ENCODE measurements at regions not wholly inside any gene's neighbourhood (a gene's known extent, or its start where the extent isn't known, plus 50 kb on each side); places are given as distances from the start of the nearest gene placed in this dataset.
"Not testable (repeated sequence)": the region's sequence is repeated elsewhere in the genome, so short reads cannot be mapped to it uniquely, and the experiment has no call there.

DNA sequence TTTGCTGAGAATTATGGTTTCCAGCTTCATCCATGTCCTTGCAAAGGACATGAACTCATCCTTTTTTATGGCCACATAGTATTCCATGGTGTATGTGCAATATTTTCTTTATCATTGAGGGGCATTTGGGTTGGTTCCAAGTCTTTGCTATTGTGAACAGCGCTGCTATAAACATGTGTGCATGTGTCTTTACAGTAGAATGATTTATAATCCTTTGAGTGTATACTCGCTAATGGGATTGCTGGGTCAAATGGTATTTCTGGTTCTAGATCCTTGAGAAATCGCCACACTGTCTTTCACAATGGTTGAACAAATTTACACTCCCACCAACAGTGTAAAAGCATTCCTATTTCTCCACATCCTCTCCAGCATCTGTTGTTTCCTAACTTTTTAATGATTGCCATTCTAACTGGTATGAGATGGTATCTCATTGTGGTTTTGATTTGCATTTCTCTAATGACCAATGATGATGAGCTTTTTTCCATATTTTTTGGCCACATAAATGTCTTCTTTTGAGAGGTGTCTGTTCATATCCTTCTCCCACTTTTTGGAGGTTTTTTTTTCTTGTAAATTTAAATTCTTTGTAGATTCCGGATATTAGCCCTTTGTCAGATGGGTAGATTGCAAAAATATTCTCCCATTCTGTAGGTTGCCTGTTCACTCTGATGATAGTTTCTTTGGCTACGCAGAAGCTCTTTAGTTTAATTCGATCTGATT, 180.1 kb downstream of the PLPPR4 start:
- DNase-seq (ENCODE audit: low read depth) = not testable (repeated sequence)

DNA sequence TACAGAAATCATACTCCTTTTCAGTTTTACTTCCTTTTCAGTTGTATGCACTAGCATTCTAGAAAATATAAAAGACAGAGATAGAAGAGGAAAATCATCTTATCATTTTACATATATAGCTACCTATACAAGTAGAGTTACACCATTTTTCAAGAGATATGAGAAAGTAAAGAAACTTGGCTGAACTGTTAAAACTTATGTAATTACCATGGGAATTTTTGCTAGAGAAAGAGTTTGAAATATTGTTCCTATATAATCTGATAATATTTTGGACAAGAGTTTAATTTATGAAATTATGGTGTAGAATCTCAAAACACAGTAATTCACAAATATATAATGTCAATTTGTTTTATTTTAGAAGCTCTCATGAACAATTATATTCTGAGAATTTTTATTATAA, 180.8 kb downstream of the PLPPR4 start:
- DNase-seq (ENCODE audit: low read depth) = no peak

DNA sequence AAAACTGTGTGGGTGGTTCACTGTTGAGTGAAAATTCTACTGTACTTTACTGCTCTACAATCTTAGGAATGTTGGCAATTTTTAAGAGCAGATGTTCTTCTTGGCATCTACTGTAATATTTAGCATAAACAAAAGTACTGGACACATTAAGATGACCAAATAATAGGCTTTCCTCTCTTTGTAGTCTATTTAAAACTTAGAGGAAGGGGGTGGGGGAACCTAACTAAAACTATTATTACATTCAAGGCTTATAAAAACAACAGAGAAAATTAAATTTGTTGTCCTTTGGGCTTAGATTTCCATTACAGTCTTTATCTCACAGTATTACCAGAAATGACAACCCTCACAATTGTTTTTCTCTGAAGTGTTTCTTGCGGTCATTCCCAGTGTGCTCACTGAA, 181.2 kb downstream of the PLPPR4 start:
- peak; percentile 39 for DNase-seq (ENCODE audit: low read depth)

DNA sequence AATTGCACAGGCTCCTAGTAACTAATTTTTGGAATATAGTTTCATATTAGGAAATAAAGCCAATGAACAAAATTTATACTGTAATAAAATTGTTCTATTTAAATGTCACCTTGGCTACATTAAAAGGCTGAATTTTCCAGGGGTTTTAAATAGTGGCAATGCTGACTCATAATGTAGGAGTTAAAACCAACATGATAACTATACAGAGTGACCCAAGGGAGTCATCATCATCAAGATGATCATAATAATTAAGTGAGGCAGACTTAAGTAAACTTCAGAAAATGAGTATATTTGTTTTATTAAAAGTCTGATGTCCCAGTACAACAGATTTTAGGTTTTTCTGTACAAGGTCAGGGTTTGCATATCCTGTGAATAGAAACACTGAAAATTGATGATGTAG, 183.4 kb downstream of the PLPPR4 start:
- no peak for DNase-seq (ENCODE audit: low read depth)

DNA sequence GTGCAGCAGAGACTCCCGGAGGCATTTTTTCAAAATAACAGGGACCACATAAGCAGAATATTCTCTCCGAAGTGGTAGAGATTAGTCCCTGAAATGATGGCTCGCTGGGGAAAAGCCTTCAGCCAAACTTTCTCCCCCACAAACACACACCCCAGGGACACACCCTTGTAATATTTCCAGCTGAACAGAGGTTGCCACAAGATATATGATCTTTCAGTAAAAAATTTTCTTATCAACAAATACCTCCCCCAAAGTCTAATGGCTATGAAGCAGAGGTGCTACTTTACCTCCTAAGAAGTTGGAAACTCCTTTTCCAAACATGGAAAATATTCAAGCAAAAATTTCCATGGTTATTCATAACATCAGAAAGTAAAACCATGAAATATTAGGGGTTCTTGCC, 190.2 kb upstream of the PALMD start:
- DNase-seq (ENCODE audit: low read depth) = no peak

DNA sequence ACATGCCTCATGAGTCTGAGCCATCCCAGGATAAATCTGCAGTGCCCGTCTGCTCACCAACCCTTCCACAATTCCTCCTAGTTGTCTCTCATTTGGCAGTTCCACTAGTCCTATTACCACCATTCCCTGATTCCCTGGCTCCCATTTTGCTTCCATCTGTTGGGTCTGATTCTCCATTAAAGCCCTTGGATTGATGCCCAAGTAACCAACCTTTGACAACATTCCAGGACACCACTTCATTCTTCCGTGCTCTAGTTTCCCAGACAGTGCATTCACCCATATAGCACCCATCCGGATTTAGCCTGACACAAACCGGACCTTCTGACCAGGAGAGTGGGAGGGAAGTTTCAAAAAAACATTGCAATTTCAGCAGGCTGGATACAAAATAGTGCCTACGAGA, 189.4 kb upstream of the PALMD start:
- peak; percentile 46 for DNase-seq (ENCODE audit: low read depth)

DNA sequence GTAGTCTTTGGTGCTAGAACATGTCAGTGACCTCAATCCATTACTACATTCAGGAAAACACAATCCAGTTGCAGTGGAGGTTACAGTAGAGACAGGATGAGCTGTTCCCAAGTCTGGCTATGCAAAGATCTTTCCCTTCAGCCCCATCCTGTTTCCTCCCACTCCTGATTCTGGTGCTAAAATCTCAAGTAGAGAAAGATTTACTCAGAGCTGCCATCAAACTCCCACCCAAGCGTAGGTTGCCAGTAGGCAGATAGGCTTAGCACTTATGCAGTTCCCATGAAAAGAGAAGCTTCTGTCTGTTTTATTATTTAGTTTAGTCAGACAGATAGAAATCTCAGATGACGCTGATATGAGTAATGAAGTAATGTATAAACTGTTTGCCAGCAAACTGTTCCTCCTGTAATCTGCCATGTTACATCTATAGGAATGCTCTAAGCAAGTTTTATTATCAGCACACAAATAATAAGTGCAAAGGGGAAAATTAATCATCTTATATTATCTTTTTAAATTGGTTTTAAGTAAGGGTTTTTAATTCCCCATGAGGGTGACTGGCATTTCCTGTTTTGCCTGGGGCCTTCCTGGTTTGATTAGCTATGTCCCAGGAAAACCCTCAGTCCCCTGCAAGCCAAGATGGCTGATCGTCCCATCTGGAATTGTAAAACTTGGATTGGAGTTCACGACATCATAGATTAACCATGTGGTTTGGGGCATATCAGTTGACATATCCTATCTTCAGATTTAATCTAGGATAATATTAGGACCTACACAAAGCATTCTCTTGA, 188.3 kb upstream of the PALMD start:
- DNase-seq (ENCODE audit: low read depth) = peak; percentile 94

DNA sequence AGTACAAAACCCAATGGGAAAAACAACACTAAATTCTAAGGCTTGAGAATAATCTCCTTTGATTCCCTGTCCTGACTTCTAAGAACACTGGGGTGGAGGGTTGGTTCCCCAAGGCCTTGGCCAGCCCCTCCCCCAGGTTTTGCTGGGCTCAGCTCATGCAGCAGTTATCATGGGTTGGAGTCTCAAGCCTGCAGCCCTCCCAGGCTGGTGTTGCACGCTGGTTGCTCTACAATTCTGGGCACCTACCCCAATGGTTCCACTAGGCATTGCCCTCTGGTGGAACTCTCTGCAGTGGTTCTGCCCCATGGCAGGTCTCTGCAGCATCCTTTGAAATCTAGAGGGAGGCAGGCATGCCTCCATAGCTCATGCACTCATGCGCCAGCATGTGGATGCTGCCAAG, 184.4 kb upstream of the PALMD start:
- no peak for DNase-seq (ENCODE audit: low read depth)

DNA sequence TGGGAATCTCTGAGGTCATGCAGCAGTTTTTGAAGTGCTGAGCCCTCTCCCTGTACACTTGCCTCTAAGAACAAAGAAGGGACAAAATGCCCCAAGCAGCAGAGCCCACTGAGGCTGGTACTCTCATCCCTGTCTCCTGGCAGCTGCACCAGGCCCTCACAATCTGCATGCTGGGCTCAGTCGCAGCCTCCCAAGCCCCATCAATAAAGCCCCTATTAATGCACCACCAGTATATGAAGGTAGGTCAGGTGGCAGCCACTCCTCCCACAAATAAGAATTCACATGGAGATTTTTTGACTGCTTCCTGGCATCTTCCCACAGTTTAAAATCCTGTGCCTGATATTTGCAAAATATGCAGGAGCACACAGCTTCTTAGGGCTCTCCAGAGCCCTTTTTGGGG, 181.2 kb upstream of the PALMD start:
- DNase-seq (ENCODE audit: low read depth) = no peak

DNA sequence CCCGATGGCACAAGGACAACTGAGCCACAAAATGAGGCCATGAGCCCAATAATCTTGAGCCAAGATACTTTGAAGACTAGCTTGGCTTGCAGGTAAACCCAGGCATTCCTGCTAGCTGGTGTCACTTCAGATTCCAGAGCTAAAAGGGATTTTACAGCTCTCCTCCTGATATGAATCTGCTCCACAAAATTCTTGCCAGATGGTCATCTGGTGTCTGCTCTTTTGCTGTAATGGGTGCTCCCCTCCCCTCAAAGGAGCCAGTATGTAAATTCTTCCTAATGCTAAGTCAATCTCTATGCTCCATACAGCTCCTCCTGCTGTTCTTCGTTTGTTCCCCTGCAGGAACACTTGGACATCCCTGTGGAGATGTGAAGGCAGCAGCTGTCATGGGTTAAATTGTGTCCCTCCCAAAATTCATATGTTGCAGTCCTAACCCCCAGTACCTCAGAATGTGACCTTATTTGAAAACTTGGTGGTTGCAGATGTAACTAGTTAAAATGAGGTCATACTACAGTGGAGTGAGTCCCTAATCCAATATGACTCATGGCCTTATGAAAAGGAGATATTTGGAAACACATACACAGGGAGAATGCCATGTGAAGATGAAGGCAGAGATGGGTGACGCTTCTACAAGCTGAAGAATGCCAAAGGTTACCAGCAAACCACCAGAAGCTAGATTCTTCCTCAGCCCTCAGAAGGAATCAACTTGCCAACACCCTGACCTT, 180.6 kb upstream of the PALMD start:
- DNase-seq (ENCODE audit: low read depth) = peak; percentile 87

DNA sequence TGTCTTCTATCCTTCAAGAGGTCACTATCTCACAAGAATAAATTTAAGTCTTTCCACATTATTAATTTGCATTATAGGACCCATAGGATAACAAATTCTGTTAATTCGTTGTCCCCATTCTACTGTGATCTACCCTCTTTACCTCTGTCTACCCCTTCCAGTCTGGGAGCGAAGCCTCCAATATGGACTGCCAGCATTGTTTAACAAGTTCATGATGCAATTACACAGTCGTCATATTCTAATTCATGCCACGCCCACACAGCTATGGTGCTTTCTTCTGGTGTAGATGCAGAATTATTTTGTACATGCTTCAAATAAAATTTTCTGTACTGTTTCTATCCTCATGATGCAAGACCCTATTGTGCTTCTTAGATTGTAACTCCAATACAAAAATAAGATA, 178.3 kb upstream of the PALMD start:
- no peak for DNase-seq (ENCODE audit: low read depth)

DNA sequence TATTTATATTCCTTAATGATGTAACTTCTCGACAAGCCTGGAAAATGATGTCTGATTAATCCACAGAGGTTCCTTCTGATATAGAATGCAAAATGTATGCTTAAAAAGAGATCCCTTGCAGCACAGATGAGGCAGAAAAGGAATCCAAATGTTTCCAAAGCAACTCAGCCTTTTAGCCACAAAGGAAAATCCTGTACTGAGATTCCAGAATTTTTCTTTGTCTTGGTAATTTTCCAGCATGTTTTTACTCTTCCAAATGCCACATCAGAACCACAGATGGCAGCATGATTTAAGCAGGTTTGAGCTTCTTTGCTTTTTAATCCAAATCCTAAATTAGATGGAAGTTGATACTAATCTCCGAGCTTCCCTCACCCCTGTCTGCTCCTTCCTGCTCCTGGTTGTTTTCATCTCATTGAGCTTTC, 176.4 kb upstream of the PALMD start:
- no peak for DNase-seq (ENCODE audit: low read depth)

DNA sequence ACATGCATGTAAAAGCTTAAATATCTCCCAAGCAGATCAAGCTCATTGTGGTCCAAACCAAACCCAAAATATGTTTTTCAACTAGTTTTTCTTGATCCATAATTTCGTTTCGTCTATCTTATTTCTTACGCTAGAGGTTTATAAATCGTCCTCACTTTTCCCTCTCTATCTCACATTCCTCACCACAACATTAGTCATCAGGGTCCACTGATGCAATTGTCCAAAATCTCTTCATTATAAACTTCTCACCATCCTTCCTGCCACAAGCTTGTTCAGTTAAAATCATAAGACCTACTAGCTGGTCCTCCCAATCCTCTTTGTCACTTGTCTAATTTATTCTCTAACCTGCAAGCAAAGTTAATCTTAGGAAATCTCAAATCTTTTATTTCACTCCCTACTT, 173.0 kb upstream of the PALMD start:
- peak; percentile 10 for DNase-seq (ENCODE audit: low read depth)

DNA sequence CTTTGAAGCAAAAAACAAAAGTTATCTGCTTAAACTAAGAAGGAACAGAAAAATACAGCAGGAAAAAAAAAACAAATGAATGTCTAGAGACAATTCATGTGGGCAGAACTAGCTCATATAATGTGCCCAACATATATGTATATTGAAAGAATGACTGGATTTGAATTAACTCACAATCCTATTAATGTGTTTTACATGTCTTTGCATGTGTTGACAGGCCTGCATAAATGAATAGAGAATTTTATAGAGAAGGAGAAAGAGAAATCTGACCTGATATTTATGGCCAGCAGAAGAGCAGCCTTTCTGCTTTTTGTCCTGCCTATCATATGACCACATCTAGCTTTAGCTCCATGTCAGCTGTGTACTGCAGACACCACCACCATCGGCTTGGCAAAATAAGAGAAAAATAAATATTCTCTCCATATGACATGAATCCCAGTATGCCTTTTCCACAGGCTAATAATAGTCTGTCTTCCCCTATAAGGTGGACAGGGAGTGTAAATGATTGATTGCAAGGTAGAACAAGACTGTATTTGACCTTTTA, 171.5 kb upstream of the PALMD start:
- no peak for DNase-seq (ENCODE audit: low read depth)

DNA sequence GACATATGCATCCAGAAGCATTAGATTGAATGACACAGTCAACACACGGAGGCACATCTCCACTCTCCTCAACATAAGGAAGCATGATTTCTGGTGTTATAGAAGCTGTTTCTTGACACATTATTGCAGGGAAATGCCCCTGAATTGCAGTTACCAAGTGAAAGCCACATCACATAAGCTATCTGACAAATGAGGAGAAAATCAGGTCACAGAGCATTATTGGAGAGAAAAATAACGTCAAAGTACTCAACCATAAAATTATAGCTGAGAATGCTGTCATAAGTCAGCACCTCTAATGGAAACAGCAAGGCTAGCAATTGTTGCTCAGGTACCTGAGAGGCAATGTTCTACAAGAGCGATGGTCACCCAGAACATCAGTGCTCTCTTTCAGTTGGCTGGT, 169.9 kb upstream of the PALMD start:
- no peak for DNase-seq (ENCODE audit: low read depth)

DNA sequence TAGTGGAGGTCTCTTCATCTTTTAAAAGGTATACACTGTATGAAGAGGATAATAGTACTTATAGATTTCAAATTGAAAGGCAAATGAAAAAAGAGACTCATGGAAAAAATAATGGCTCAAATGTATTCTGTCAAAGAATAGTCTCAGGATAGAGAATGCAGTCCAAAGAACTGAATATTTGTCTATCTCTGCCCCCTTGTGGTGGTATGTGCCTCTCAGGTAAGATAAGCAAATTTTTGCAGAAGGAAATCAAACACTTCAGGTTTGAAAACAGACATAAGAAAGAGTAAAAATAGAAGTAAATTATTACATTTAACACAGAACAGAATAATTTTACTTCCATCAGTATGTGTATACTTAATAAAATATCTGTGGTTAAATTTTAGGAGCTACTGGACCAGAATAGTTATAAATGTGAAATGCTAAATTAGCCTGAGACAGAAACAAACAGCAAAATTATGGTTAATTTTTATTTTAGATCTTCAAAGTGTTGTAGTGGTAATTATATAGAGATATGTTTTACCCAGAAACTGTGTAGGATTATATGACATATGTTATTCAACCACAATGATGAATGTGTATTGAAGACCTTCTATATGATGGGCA, 164.4 kb upstream of the PALMD start:
- DNase-seq (ENCODE audit: low read depth) = peak; percentile 61

DNA sequence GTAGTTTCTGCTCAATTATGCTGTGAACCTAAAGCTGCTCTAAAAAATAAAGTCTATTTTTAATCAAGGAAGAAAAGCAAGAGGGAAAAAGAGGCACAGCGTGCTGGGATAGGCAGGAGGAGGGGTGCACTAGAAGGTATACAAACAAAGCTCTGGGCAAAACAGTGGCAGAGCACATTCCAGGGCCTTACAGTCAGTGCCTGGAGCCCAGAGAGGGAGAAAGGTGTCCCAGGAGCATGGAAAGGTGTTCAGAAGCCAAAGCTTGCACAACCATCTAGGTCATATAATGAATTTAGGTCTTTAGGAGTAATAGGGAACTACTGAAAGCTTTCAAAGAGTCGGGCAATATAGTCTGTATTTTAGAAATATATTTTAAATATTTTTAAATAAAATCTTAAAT, 163.6 kb upstream of the PALMD start:
- no peak for DNase-seq (ENCODE audit: low read depth)

DNA sequence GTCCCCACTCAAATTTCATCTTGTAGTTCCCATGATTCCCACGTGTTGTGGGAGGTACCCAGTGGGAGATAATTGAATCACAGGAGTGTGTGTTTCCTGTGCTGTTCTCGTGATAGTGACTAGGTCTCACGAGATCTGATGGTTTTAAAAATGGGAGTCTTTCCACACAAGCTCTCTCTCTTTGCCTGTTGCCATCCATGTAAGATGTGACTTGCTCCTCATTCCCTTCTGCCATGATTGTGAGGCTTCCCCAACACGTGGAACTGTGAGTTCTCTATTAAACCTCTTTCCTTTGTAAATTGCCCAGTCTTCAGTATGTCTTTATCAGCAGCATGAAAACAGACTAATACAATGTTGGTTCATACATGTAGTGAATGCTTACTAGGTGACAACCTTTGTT, 163.2 kb upstream of the PALMD start:
- no peak for DNase-seq (ENCODE audit: low read depth)

DNA sequence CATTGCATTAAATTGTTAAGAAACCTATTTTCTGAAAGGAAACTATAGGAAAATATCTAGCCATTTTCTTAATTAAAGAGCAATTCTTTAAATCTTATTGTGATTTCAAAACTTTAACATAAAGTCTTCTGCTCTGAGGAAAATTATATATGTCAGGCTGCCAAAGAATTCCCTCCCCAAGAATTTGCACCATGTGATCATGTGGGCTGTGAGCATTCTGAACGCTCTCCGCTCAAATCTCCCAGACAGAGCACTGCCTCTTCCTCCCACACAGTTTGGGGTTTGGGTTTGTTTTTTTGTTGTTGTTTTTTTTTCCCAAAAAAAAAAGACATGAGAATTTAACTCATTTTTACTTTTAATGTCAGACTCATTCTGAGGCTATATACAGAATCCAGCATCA, 155.9 kb upstream of the PALMD start:
- DNase-seq (ENCODE audit: low read depth) = peak; percentile 56

DNA sequence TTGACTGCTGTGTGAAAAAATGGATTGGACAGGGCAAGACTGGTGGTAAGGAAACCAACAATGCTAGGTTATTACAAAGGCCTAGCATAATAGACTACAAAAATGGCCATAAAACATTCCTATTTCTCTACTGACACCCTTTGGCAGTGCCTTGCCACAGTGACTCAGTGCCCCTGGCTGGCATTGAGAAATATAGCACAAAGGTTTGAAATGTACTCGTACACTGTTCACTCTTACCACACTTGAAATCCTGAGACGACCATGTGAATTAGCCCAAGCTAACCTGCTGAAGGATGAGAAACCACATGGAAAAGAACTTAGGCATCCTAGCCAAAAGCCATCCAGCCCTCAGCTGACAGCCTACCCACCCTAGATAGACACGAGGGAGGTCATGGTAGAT, 149.8 kb upstream of the PALMD start:
- DNase-seq (ENCODE audit: low read depth) = peak; percentile 52

DNA sequence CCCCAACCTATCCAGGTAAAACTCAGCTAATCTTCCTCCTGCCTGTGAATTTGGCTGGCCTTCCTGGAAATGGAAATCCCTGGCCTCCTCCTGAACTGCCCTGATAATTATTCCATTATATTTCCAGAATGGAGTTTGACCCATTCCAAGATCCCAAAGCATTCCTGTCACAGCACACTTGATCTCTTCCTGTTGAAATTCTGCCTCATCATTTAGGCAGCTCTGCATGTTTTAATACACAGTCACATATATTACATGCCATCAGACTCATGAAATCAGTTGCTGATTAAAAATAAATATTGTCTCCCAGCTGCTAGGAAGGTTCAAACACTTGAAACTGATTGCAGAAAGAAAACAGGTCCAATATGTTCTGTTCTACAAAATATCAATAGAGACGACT, 148.2 kb upstream of the PALMD start:
- no peak for DNase-seq (ENCODE audit: low read depth)

DNA sequence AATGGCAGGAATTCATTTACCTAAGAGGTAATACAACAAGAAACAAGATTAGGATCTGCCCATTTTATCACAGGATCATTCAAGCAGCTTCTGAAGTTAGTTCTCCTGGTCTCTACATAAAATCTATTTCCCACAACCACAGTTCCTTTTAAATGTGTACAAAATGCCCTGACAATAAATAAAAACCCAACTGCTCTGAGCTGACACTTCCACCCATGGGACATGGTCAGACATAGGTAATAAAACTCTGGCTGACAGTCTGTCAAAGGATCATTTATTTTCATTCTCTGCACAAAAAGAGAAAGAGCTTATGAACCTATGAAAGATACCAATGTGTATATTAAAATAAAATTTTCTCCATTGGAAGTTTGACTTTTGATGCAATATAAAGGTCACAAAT, 145.4 kb upstream of the PALMD start:
- no peak for DNase-seq (ENCODE audit: low read depth)

All from amniotic epithelial cell (primary cell).